ENCODE measurements at regions not wholly inside any gene's neighbourhood (a gene's known extent, or its start where the extent isn't known, plus 50 kb on each side); places are given as distances from the start of the nearest gene placed in this dataset.

DNA sequence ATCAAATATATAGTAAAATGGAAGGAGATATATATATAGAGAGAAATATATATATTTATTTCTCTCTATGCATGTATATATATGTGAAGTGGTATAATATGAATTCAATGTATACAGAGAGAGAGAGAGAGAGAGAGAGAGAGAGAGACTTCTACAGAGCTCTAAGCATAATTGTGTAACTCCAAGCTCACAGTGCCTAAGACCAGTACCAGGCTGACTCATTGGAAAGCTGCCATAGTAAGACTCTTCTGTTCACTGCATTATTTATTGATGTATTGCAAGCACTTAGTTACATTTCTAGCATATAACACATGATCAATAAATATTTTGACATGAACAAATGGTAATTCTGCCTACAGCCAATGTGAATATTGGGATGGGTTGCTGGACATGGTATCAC is 1734.7 kb downstream of the SLITRK1 start:
- H3K4me2 ChIP-seq (replicated peaks; ENCODE audit: low read depth, low read length, poor library complexity, severe bottlenecking): no peak overlapping the region
- H3K79me2 ChIP-seq (ENCODE audit: control insufficient read depth, insufficient read depth, low read length): no peaks in the 10 kb centered on the region
- no peak overlapping the region for H3K27ac Mint-ChIP-seq
- H3K27me3 Mint-ChIP-seq: no peaks in the 10 kb centered on the region
- no peak overlapping the region for H3K9ac ChIP-seq (ENCODE audit: low read length)
- H3K4me3 ChIP-seq (ENCODE audit: control extremely low read depth in 1 of 5, extremely low read depth in 1 of 5, insufficient read depth in 1 of 5, low read depth in 2 of 5, low read length in 4 of 5): no peak overlapping the region
- DNase-seq (no peak), ATAC-seq (ENCODE audit: low read depth) (no peak)
- no peak overlapping the region for H3K4me3 Mint-ChIP-seq
- ChIA-PET POLR2A (no interaction called here), CTCF (no interaction called here)
- no peaks in the 10 kb centered on the region for H3K9me3 ChIP-seq (ENCODE audit: control extremely low read depth in 1 of 3, control insufficient read depth in 2 of 3, insufficient read depth in 1 of 3, low read length in 2 of 3)
- H3K27me3 ChIP-seq (replicated peaks in 1 of 4; ENCODE audit: control extremely low read depth in 1 of 4, control insufficient read depth in 3 of 4, insufficient read depth in 4 of 4, low read length in 3 of 4): no peaks in the 10 kb centered on the region
- no peaks in the 10 kb centered on the region for H3K4me1 Mint-ChIP-seq
- H3K9me3 Mint-ChIP-seq (ENCODE audit: insufficient read depth): no peaks in the 10 kb centered on the region
- no peak overlapping the region for H3K27ac ChIP-seq (ENCODE audit: low read length in 2 of 2)
- no peak overlapping the region for H2AFZ ChIP-seq (ENCODE audit: insufficient read depth, low read depth, low read length, poor library complexity, severe bottlenecking)
- no peaks in the 10 kb centered on the region for H4K20me1 ChIP-seq (ENCODE audit: control insufficient read depth, insufficient read depth, low read length, poor library complexity, severe bottlenecking)
- intact Hi-C loops (cut with micrococcal nuclease): no loop called here
- no peaks in the 10 kb centered on the region for H3K4me1 ChIP-seq (ENCODE audit: control insufficient read depth in 2 of 2, insufficient read depth in 2 of 2, low read length in 2 of 2)
- no peaks in the 10 kb centered on the region for H3K36me3 ChIP-seq (replicated peaks in 1 of 2; ENCODE audit: control extremely low read depth in 1 of 2, control insufficient read depth in 1 of 2, extremely low read depth in 1 of 2, insufficient read depth in 2 of 2, low read length in 1 of 2)
- TF ChIP-seq, protein P1, sequence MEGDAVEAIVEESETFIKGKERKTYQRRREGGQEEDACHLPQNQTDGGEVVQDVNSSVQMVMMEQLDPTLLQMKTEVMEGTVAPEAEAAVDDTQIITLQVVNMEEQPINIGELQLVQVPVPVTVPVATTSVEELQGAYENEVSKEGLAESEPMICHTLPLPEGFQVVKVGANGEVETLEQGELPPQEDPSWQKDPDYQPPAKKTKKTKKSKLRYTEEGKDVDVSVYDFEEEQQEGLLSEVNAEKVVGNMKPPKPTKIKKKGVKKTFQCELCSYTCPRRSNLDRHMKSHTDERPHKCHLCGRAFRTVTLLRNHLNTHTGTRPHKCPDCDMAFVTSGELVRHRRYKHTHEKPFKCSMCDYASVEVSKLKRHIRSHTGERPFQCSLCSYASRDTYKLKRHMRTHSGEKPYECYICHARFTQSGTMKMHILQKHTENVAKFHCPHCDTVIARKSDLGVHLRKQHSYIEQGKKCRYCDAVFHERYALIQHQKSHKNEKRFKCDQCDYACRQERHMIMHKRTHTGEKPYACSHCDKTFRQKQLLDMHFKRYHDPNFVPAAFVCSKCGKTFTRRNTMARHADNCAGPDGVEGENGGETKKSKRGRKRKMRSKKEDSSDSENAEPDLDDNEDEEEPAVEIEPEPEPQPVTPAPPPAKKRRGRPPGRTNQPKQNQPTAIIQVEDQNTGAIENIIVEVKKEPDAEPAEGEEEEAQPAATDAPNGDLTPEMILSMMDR (IDR thresholded peaks at IDR 0.05): no peak
- no peak for TF ChIP-seq EZH2 (IDR thresholded peaks at IDR 0.05; ENCODE audit: borderline replicate concordance, insufficient read depth, low read depth, low read length, poor library complexity, severe bottlenecking)

DNA sequence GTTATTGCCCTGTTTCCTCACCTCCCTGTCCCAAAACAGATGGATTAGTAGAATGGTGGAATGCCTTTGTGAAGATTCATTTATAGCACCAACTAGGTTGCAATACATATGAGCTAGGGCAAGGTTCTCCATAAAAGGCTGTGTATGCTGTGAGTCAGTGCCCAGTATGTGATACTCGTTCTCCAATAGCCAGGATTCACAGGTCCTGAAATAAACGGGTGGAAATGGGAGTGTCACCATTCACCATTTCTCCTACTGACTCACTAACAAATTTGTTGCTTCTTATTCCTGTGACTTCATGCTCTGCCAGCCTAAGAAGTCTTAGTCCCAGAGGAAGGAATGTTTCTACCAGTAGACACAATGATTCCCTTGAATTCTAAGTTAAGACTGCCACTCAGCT is 1745.4 kb downstream of the SLITRK1 start:
- no peaks in the 10 kb centered on the region for H4K20me1 ChIP-seq (ENCODE audit: control insufficient read depth, insufficient read depth, low read length, poor library complexity, severe bottlenecking)
- Mint-ChIP-seq H3K9me3 (ENCODE audit: insufficient read depth) (peaks cover 13% of the 10 kb centered on the region), H3K4me3 (no peak overlapping the region), H3K27me3 (no peaks in the 10 kb centered on the region), H3K27ac (no peak overlapping the region), H3K4me1 (no peaks in the 10 kb centered on the region)
- POLR2A ChIA-PET: no interaction called here
- H3K27ac ChIP-seq (ENCODE audit: low read length in 2 of 2): no peak overlapping the region
- no peak overlapping the region for H3K4me2 ChIP-seq (replicated peaks; ENCODE audit: low read depth, low read length, poor library complexity, severe bottlenecking)
- H3K36me3 ChIP-seq (replicated peaks in 1 of 2; ENCODE audit: control extremely low read depth in 1 of 2, control insufficient read depth in 1 of 2, extremely low read depth in 1 of 2, insufficient read depth in 2 of 2, low read length in 1 of 2): no peaks in the 10 kb centered on the region
- no peak overlapping the region for H3K4me3 ChIP-seq (ENCODE audit: control extremely low read depth in 1 of 5, extremely low read depth in 1 of 5, insufficient read depth in 1 of 5, low read depth in 2 of 5, low read length in 4 of 5)
- H3K27me3 ChIP-seq (replicated peaks in 1 of 4; ENCODE audit: control extremely low read depth in 1 of 4, control insufficient read depth in 3 of 4, insufficient read depth in 4 of 4, low read length in 3 of 4): no peaks in the 10 kb centered on the region
- CTCF ChIA-PET: no interaction called here
- no peaks in the 10 kb centered on the region for H3K79me2 ChIP-seq (ENCODE audit: control insufficient read depth, insufficient read depth, low read length)
- TF ChIP-seq, protein P1 (IDR thresholded peaks at IDR 0.05): no peak
- no peak for TF ChIP-seq EZH2 (IDR thresholded peaks at IDR 0.05; ENCODE audit: borderline replicate concordance, insufficient read depth, low read depth, low read length, poor library complexity, severe bottlenecking)
- H3K4me1 ChIP-seq (ENCODE audit: control insufficient read depth in 2 of 2, insufficient read depth in 2 of 2, low read length in 2 of 2): no peaks in the 10 kb centered on the region
- no CpG with 5 or more reads among the region's 2 CpGs for WGBS (ENCODE audit: insufficient coverage)
- DNase-seq (no peak), ATAC-seq (ENCODE audit: low read depth) (no peak)
- intact Hi-C loops (cut with micrococcal nuclease): no loop called here
- H3K9me3 ChIP-seq (ENCODE audit: control extremely low read depth in 1 of 3, control insufficient read depth in 2 of 3, insufficient read depth in 1 of 3, low read length in 2 of 3): no peaks in the 10 kb centered on the region
- H2AFZ ChIP-seq (ENCODE audit: insufficient read depth, low read depth, low read length, poor library complexity, severe bottlenecking): no peak overlapping the region
- no peak overlapping the region for H3K9ac ChIP-seq (ENCODE audit: low read length)
